ENCODE measurements at regions not wholly inside any gene's neighbourhood (a gene's known extent, or its start where the extent isn't known, plus 50 kb on each side); places are given as distances from the start of the nearest gene placed in this dataset.

DNA sequence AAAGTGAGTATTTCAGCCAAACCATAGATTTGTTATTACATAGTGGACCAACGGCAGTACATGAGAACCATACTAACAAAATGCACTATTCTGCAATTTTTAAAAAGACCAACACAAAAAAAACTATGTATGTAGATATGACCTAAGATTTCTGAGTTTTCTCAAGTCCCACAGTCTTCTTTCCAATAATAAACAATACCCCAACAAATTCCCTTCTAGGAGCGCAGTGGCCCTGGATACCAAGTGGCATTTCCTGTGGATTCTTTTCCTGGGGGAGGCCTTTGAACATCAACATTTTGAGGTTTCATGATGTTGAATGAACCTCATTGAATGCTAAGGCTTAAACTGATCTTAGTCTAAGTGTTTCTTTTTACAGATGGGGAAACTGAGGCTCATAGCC is 210.5 kb downstream of the BCAT1 start:
- TF ChIP-seq SP1 (IDR thresholded peaks at IDR 0.05; ENCODE audit: low read depth), result no peak
- no peak for TF ChIP-seq POLR2A (IDR thresholded peaks at IDR 0.05; ENCODE audit: borderline replicate concordance, extremely low read depth, insufficient read depth, insufficient read length)
- TF ChIP-seq SIN3A (IDR thresholded peaks at IDR 0.05; ENCODE audit: low read depth), result no peak
- TF ChIP-seq, protein P1, sequence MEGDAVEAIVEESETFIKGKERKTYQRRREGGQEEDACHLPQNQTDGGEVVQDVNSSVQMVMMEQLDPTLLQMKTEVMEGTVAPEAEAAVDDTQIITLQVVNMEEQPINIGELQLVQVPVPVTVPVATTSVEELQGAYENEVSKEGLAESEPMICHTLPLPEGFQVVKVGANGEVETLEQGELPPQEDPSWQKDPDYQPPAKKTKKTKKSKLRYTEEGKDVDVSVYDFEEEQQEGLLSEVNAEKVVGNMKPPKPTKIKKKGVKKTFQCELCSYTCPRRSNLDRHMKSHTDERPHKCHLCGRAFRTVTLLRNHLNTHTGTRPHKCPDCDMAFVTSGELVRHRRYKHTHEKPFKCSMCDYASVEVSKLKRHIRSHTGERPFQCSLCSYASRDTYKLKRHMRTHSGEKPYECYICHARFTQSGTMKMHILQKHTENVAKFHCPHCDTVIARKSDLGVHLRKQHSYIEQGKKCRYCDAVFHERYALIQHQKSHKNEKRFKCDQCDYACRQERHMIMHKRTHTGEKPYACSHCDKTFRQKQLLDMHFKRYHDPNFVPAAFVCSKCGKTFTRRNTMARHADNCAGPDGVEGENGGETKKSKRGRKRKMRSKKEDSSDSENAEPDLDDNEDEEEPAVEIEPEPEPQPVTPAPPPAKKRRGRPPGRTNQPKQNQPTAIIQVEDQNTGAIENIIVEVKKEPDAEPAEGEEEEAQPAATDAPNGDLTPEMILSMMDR (IDR thresholded peaks at IDR 0.05 in 2 of 3, conservative IDR thresholded peaks at IDR 0.05 in 1 of 3; ENCODE audit: borderline replicate concordance in 1 of 3, insufficient read depth in 1 of 3, low read depth in 2 of 3, low read length in 2 of 3), result no peak
- TF ChIP-seq CEBPB (IDR thresholded peaks at IDR 0.05; ENCODE audit: low read depth), result no peak

Measured in HCT116 (cell line).